Muscle layer of duodenum (tissue), 2 donors: ENCODE measurements at regions not wholly inside any gene's neighbourhood (a gene's known extent, or its start where the extent isn't known, plus 50 kb on each side); places are given as distances from the start of the nearest gene placed in this dataset.

Source experiments
- H3K27ac ChIP-seq: one replicate; pipeline ENCODE4 v1.7.0; 2013; ENCODE audit warnings: mild to moderate bottlenecking, low read length
- H3K27me3 ChIP-seq: one replicate; pipeline ENCODE4 v1.7.0; 2013; ENCODE audit warnings: low read depth, mild to moderate bottlenecking, control low read depth, low read length
- H3K36me3 ChIP-seq, 2 donors: one replicate each; pipeline ENCODE4 v1.7.0; 2013; ENCODE audit warnings: low read length in 2 of 2, control low read depth in 1 of 2, mild to moderate bottlenecking in 1 of 2; ENCODE audit not compliant: insufficient read depth in 2 of 2, control insufficient read depth in 1 of 2
- H3K4me1 ChIP-seq, 2 donors: one replicate each; pipeline ENCODE4 v1.7.0; 2013; ENCODE audit warnings: low read length in 2 of 2, mild to moderate bottlenecking in 2 of 2, control low read depth in 1 of 2, moderate library complexity in 1 of 2; ENCODE audit not compliant: insufficient read depth in 2 of 2, control insufficient read depth in 1 of 2
- H3K4me3 ChIP-seq, 2 donors: one replicate each; pipeline ENCODE4 v1.7.0; 2013; ENCODE audit warnings: low read length in 2 of 2, low read depth in 1 of 2, mild to moderate bottlenecking in 1 of 2
- H3K9me3 ChIP-seq, 2 donors: one replicate each; pipeline ENCODE4 v1.7.0; 2013; ENCODE audit warnings: low read length in 2 of 2, control low read depth in 1 of 2, mild to moderate bottlenecking in 1 of 2; ENCODE audit not compliant: control insufficient read depth in 1 of 2
- donor health status: healthy.

DNA sequence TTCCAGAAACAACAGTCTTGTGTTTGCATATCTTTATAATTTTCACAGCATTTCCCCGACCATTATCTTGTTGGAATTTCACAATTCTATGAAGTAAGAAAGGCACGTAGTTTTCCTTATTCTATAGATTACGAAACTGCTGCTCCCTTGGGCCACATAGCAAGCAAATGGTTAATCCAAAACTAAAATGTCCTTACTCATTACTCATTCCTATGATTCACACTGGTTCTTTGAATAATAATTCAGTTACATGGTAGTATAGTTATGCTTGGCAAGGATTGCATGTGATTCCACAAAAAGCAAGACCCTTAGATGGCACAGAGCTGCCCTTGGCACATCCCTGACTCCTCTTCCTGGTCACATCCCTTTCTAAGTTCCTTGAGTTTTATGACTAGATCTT lies 51.2 kb downstream of the OR13H1 start:
- no peaks in the 10 kb centered on the region for H3K36me3 ChIP-seq
- no peaks in the 10 kb centered on the region for H3K4me1 ChIP-seq
- no peaks in the 10 kb centered on the region for H3K9me3 ChIP-seq
- no peaks in the 10 kb centered on the region for H3K27me3 ChIP-seq
- no peak overlapping the region for H3K27ac ChIP-seq
- no peak overlapping the region for H3K4me3 ChIP-seq

DNA sequence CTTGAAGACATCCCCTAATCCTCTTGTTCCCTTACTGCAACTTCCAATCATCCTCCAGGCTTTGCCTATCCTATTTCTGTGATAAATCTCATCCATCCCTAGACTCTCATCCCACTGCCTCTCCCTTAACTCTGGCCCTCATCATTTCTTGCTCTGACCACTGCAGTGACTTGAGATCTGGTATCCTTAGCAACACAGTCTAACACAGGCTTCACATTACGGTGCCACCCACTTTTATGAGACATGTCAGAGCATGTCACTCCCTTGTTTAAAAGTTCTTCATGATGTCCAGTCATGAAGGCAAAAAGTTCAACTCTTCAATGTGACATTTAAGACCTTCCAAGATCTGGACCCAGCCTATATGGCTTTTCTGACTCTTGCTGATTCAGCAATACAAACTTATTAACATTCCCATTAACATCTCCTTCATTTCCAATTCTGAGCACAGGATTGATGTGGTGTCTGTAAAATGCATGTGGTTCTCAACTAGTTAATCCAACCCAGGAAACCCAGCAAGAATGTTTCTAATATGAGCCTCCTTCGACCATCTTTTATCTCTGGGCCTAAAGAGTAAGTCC lies 64.0 kb downstream of the OR13H1 start:
- Histone ChIP-seq H3K4me3 (no peak overlapping the region), H3K27me3 (no peaks in the 10 kb centered on the region), H3K4me1 (no peaks in the 10 kb centered on the region), H3K9me3 (no peaks in the 10 kb centered on the region), H3K36me3 (no peaks in the 10 kb centered on the region), H3K27ac (no peak overlapping the region)

DNA sequence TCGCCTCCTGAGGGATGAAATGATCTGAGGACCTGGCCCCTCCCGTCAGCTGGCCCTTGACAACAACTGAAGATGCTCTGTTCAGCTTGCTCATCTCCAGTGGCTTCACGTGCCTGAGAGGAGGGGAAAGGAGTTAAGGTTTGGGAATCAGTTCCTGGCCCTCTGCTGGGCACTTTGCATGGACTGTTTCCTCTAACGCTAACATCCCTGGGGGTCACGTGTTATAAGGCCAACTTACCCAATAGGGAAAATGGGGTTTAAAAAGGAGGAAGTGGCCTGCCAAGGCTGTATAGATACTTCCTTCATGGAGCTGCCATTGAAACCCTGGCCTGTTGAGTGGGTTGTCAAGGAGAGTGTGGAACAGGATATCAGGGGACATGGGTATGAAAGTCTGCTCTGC lies 65.6 kb downstream of the OR13H1 start:
- Histone ChIP-seq H3K27me3 (no peaks in the 10 kb centered on the region), H3K9me3 (no peaks in the 10 kb centered on the region), H3K36me3 (no peaks in the 10 kb centered on the region), H3K27ac (no peak overlapping the region), H3K4me1 (no peaks in the 10 kb centered on the region), H3K4me3 (no peak overlapping the region)

DNA sequence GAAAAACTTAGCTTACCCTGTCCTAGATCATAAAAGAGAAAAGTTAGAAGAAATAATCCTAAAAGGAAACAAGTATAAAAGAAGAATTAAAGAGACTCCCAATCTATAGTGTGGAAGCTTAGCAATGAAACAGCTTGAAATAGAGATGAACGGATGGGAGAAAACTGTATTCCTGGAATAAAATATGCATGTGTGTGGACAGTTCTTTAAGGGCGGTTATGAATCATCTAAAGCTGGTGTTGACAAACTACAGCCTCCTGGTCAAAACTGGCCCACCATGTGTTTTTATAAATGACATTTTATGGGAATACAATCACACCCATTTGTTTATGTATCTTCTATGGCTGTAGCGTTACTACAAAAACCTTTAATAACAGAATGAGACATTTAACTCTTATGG lies 69.4 kb downstream of the OR13H1 start:
- H3K4me1 ChIP-seq: no peaks in the 10 kb centered on the region
- H3K4me3 ChIP-seq: no peak overlapping the region
- H3K27ac ChIP-seq: no peak overlapping the region
- no peaks in the 10 kb centered on the region for H3K27me3 ChIP-seq
- H3K36me3 ChIP-seq: no peaks in the 10 kb centered on the region
- H3K9me3 ChIP-seq: no peaks in the 10 kb centered on the region

DNA sequence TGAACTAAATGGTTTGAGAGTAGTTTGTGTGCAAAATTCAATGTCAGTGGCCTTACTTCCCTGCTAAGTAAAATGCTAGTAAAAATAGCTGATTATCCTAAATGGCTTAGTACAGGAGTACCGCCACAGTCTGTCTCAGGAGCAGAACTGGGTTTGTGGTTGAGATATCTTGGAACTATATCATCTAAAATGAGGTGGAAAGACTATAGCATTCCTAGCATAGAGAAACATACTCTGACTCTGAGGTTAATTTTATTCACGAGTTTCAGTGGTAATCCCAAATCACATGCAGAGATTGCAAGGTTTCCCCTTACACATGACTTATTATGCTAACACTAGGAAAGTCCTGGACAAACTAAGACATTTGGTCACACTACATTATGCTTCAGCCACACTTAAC lies 70.4 kb downstream of the OR13H1 start:
- H3K27me3 ChIP-seq: no peaks in the 10 kb centered on the region
- no peak overlapping the region for H3K27ac ChIP-seq
- H3K9me3 ChIP-seq: no peaks in the 10 kb centered on the region
- no peaks in the 10 kb centered on the region for H3K36me3 ChIP-seq
- H3K4me3 ChIP-seq: no peak overlapping the region
- no peaks in the 10 kb centered on the region for H3K4me1 ChIP-seq

DNA sequence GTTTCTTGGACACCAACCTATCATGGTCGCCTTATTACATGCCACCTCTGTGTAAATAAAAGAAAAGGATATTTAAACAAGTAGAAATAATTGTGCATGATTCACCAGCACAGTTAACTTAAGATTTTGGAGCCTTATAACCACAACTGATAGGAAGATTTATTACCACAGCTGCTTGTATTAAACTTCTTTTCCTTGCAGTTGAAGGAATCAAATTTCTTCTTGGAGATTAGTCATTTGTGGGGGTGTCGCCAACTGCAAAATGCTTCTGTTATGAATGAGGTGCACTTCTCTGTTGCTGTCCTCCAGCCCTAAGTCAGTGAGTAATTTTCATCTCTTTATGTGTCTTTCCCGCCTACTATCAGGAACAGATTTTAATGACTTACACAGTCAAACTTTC lies 73.3 kb downstream of the OR13H1 start:
- no peaks in the 10 kb centered on the region for H3K36me3 ChIP-seq
- H3K27ac ChIP-seq: no peak overlapping the region
- no peaks in the 10 kb centered on the region for H3K9me3 ChIP-seq
- no peaks in the 10 kb centered on the region for H3K27me3 ChIP-seq
- H3K4me1 ChIP-seq: no peaks in the 10 kb centered on the region
- no peak overlapping the region for H3K4me3 ChIP-seq

DNA sequence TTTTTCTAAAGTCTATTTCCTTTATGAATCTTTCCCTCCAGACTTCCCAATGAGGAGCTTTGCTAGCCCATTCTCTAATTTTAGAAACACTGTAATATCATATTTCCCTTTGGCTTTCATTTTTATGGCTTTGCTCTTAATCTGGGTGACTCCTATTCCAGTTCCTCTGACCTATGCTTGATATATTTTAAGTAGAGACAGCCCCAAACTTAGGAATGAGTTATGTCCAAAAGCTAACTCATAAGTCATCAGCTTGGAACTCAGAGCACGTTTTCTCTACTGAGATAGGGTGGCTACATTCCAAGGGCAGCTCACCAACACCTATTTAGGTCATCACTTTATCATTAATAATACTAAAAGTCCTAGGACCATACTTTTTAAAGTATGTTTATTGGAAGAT lies 77.8 kb downstream of the OR13H1 start:
- Histone ChIP-seq H3K9me3 (no peaks in the 10 kb centered on the region), H3K36me3 (no peaks in the 10 kb centered on the region), H3K4me1 (no peaks in the 10 kb centered on the region), H3K27ac (no peak overlapping the region), H3K27me3 (no peaks in the 10 kb centered on the region), H3K4me3 (no peak overlapping the region)

DNA sequence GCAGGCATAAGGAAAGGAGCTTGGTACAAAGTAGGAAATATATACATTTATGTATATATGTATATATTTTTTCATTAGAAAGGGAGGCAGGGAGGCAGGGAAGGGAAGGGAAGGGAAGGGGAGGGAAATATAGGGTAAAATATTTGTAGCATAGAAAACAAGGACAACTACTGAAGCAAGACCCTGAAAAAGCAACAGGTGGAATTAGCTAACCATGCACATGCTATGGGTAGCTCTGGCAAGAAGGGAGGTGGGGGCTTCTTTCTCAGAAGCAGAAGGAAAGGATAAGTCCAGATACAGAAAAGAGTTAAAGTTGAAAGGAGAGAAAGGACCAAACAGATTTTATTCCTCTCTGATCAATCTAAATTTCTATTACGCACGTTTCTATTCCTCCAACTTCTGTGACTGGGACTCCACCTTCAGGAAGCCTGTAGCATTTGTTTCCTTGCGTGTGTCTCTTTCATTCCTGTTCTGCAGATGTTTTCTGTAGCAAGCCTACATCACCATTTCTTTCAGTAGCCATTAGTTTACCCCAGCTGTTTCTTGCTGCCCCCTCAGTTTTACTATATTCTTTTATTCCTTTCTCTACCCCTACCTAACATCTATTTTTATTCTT lies 82.9 kb downstream of the OR13H1 start:
- Histone ChIP-seq H3K4me3 (no peak overlapping the region), H3K4me1 (no peaks in the 10 kb centered on the region), H3K27ac (no peak overlapping the region), H3K9me3 (no peaks in the 10 kb centered on the region), H3K27me3 (no peaks in the 10 kb centered on the region), H3K36me3 (no peaks in the 10 kb centered on the region)

DNA sequence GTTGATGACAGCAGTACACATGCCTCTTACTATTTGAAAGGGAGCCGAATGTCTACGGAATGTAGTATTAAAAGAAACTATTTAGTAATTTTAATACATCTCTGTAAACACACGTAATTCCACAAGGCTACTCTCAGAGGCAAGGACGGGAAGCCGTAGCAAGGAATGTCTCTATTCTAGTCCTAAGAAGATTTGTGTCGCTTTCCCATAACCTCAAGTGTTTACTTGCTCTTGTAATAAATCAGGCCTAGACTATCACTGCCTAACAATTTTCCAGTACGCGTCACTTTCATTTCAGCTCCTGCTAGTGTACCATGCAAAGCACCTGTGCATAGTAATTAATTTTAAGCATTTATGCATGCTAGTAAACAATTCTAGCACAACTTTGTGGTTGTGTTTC lies 86.7 kb downstream of the OR13H1 start:
- Histone ChIP-seq H3K27me3 (no peaks in the 10 kb centered on the region), H3K27ac (no peak overlapping the region), H3K4me3 (no peak overlapping the region), H3K36me3 (no peaks in the 10 kb centered on the region), H3K9me3 (no peaks in the 10 kb centered on the region), H3K4me1 (no peaks in the 10 kb centered on the region)

DNA sequence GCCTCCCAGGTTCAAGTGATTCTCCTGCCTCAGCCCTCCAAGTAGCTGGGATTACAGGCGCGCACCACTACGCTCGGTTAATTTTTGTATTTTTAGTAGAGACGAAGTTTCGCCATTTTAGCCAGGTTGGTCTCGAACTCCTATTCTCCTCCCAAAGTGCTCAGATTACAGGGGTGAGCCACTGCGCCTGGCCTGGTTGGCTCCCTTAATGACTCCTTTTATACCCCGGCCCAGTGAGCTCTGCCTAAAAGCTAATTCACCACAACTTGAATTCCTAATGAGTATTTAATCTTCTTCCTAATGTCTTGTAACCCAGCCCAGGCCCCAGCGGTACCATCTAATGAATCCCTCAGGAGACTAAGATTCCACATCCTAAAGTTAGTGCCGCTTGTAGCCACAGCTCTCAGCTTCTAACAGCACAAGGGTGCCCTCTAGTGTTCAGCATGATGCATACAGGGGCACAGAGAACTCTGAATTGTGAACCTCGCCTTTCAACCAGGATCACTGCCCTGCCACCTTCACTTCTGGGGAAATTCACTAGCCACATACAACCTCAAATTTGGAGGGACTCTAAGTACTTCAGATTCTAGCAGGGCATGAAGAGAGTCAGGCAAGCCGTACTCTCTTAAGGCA lies 89.5 kb downstream of the OR13H1 start:
- Histone ChIP-seq H3K4me1 (no peaks in the 10 kb centered on the region), H3K4me3 (no peak overlapping the region), H3K9me3 (no peaks in the 10 kb centered on the region), H3K27me3 (no peaks in the 10 kb centered on the region), H3K36me3 (no peaks in the 10 kb centered on the region), H3K27ac (no peak overlapping the region)

DNA sequence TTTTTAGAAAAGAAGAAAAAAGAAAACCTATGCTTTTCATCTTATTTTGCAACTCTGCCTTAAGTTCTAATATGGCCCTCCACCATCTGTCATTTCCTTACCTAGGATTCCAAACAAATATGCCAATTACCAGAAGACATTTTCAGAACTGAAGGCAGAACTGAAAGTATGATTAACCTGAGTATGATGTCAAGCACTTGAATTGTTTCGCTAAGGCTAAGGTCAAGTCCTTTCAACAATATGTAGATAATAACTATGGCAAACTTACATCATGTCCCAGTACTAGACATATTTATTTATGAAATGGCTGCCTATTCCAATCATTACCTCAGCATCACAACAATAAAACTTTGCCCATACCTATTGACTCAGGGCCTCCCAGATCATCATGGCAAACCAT lies 91.0 kb downstream of the OR13H1 start:
- Histone ChIP-seq H3K4me1 (no peaks in the 10 kb centered on the region), H3K9me3 (no peaks in the 10 kb centered on the region)

DNA sequence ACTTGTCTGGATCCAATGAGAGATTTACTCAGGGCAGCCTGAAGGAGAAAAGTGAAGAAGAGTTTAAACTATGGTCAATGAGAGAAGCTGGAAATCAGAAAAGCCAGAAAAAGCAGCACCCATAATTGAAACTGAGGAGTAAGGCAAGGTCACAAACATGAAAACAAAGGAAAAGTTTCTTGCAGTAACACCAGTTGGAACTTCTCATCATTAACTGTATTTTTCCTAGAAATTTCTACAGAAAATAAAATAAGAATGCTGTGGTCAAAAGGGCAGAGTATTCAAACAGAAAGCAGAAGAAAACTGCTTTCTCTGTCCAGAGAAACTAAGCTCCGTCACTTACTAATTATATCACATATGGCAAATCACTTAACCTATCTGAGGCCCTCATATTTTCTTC lies 102.2 kb downstream of the OR13H1 start:
- Histone ChIP-seq H3K9me3 (no peaks in the 10 kb centered on the region), H3K27ac (no peak overlapping the region), H3K27me3 (no peaks in the 10 kb centered on the region)

More for the DNA sequence above, 91.0 kb downstream of the OR13H1 start:
- Histone ChIP-seq H3K27me3 (no peaks in the 10 kb centered on the region), H3K27ac (no peak overlapping the region), H3K4me3 (no peak overlapping the region), H3K36me3 (no peaks in the 10 kb centered on the region)

More for the DNA sequence above, 102.2 kb downstream of the OR13H1 start:
- Histone ChIP-seq H3K4me3 (no peak overlapping the region), H3K4me1 (no peaks in the 10 kb centered on the region), H3K36me3 (no peaks in the 10 kb centered on the region)
